ENCODE measurements at regions not wholly inside any gene's neighbourhood (a gene's known extent, or its start where the extent isn't known, plus 50 kb on each side); places are given as distances from the start of the nearest gene placed in this dataset.

- Mint-ChIP-seq H3K4me1 (ENCODE audit: low read depth) (no peaks in the 10 kb centered on the region), H3K36me3 (ENCODE audit: low read depth) (no peaks in the 10 kb centered on the region), H3K4me3 (no peak overlapping the region), H3K9me3 (no peaks in the 10 kb centered on the region), H3K27ac (no peak overlapping the region), H3K27me3 (ENCODE audit: low read depth) (peaks cover 2% of the 10 kb centered on the region)
- no peak for DNase-seq (ENCODE audit: low spot score)
Measured at GRCh38 chr4:57287687-57288604, 177.8 kb upstream of the IGFBP7 start.

GRCh38 chr4:57282933-57283310 lies 172.7 kb upstream of the IGFBP7 start:
- Mint-ChIP-seq H3K27me3 (ENCODE audit: low read depth) (no peaks in the 10 kb centered on the region), H3K36me3 (ENCODE audit: low read depth) (no peaks in the 10 kb centered on the region), H3K4me3 (no peak overlapping the region), H3K9me3 (no peaks in the 10 kb centered on the region), H3K27ac (no peak overlapping the region), H3K4me1 (ENCODE audit: low read depth) (no peaks in the 10 kb centered on the region)
- no peak for DNase-seq (ENCODE audit: low spot score)

GRCh38 chr4:57280481-57280880 lies 170.3 kb upstream of the IGFBP7 start:
- no peak for DNase-seq (ENCODE audit: low spot score)
- Mint-ChIP-seq H3K4me3 (no peak overlapping the region), H3K9me3 (no peaks in the 10 kb centered on the region), H3K27me3 (ENCODE audit: low read depth) (no peaks in the 10 kb centered on the region), H3K36me3 (ENCODE audit: low read depth) (no peaks in the 10 kb centered on the region), H3K27ac (no peak overlapping the region), H3K4me1 (ENCODE audit: low read depth) (no peaks in the 10 kb centered on the region)

GRCh38 chr4:57278780-57279179 lies 168.6 kb upstream of the IGFBP7 start:
- H3K27me3 Mint-ChIP-seq (ENCODE audit: low read depth): no peaks in the 10 kb centered on the region
- H3K4me3 Mint-ChIP-seq: no peak overlapping the region
- no peaks in the 10 kb centered on the region for H3K4me1 Mint-ChIP-seq (ENCODE audit: low read depth)
- no peaks in the 10 kb centered on the region for H3K9me3 Mint-ChIP-seq
- DNase-seq (ENCODE audit: low spot score): no peak
- no peak overlapping the region for H3K27ac Mint-ChIP-seq
- H3K36me3 Mint-ChIP-seq (ENCODE audit: low read depth): no peaks in the 10 kb centered on the region

GRCh38 chr4:57274082-57274481 lies 163.9 kb upstream of the IGFBP7 start:
- Mint-ChIP-seq H3K36me3 (ENCODE audit: low read depth) (no peaks in the 10 kb centered on the region), H3K27me3 (ENCODE audit: low read depth) (no peaks in the 10 kb centered on the region), H3K9me3 (no peaks in the 10 kb centered on the region), H3K4me3 (no peak overlapping the region), H3K27ac (no peak overlapping the region), H3K4me1 (ENCODE audit: low read depth) (no peaks in the 10 kb centered on the region)
- DNase-seq (ENCODE audit: low spot score): no peak

- H3K4me3 Mint-ChIP-seq: no peak overlapping the region
- no peaks in the 10 kb centered on the region for H3K27me3 Mint-ChIP-seq (ENCODE audit: low read depth)
- DNase-seq (ENCODE audit: low spot score): no peak
- H3K9me3 Mint-ChIP-seq: no peaks in the 10 kb centered on the region
- H3K4me1 Mint-ChIP-seq (ENCODE audit: low read depth): no peaks in the 10 kb centered on the region
- H3K27ac Mint-ChIP-seq: no peak overlapping the region
- no peaks in the 10 kb centered on the region for H3K36me3 Mint-ChIP-seq (ENCODE audit: low read depth)
Measured at GRCh38 chr4:57270346-57270745, 160.2 kb upstream of the IGFBP7 start.

GRCh38 chr4:57265831-57266582 lies 155.8 kb upstream of the IGFBP7 start:
- no peak for DNase-seq (ENCODE audit: low spot score)
- Mint-ChIP-seq H3K27ac (no peak overlapping the region), H3K4me3 (no peak overlapping the region), H3K36me3 (ENCODE audit: low read depth) (no peaks in the 10 kb centered on the region), H3K4me1 (ENCODE audit: low read depth) (no peaks in the 10 kb centered on the region), H3K9me3 (peaks cover 9% of the 10 kb centered on the region), H3K27me3 (ENCODE audit: low read depth) (no peaks in the 10 kb centered on the region)

- Mint-ChIP-seq H3K27ac (no peak overlapping the region), H3K4me3 (no peak overlapping the region), H3K27me3 (ENCODE audit: low read depth) (no peaks in the 10 kb centered on the region), H3K36me3 (ENCODE audit: low read depth) (no peaks in the 10 kb centered on the region), H3K9me3 (no peaks in the 10 kb centered on the region), H3K4me1 (ENCODE audit: low read depth) (no peaks in the 10 kb centered on the region)
- no peak for DNase-seq (ENCODE audit: low spot score)
Measured at GRCh38 chr4:57254754-57255153, 144.6 kb upstream of the IGFBP7 start.

GRCh38 chr4:57249083-57249482 lies 138.9 kb upstream of the IGFBP7 start:
- Mint-ChIP-seq H3K9me3 (no peaks in the 10 kb centered on the region), H3K4me1 (ENCODE audit: low read depth) (no peaks in the 10 kb centered on the region), H3K27me3 (ENCODE audit: low read depth) (no peaks in the 10 kb centered on the region)

GRCh38 chr4:57243076-57243475 lies 132.9 kb upstream of the IGFBP7 start:
- Mint-ChIP-seq H3K9me3 (no peaks in the 10 kb centered on the region), H3K4me1 (ENCODE audit: low read depth) (no peaks in the 10 kb centered on the region), H3K4me3 (no peak overlapping the region), H3K27me3 (ENCODE audit: low read depth) (no peaks in the 10 kb centered on the region), H3K36me3 (ENCODE audit: low read depth) (no peaks in the 10 kb centered on the region), H3K27ac (no peak overlapping the region)
- no peak for DNase-seq (ENCODE audit: low spot score)

More at GRCh38 chr4:57249083-57249482, 138.9 kb upstream of the IGFBP7 start:
- Mint-ChIP-seq H3K36me3 (ENCODE audit: low read depth) (no peaks in the 10 kb centered on the region), H3K4me3 (no peak overlapping the region), H3K27ac (no peak overlapping the region)
- DNase-seq (ENCODE audit: low spot score): no peak

- no peak for DNase-seq (ENCODE audit: low spot score)
- Mint-ChIP-seq H3K27ac (no peak overlapping the region), H3K4me1 (ENCODE audit: low read depth) (no peaks in the 10 kb centered on the region), H3K27me3 (ENCODE audit: low read depth) (no peaks in the 10 kb centered on the region), H3K36me3 (ENCODE audit: low read depth) (no peaks in the 10 kb centered on the region), H3K4me3 (no peak overlapping the region), H3K9me3 (no peaks in the 10 kb centered on the region)
Measured at GRCh38 chr4:57234252-57234775, 124.1 kb upstream of the IGFBP7 start.

GRCh38 chr4:57233386-57233785 lies 123.2 kb upstream of the IGFBP7 start:
- H3K27ac Mint-ChIP-seq: no peak overlapping the region
- no peaks in the 10 kb centered on the region for H3K36me3 Mint-ChIP-seq (ENCODE audit: low read depth)
- H3K27me3 Mint-ChIP-seq (ENCODE audit: low read depth): no peaks in the 10 kb centered on the region
- H3K9me3 Mint-ChIP-seq: no peaks in the 10 kb centered on the region
- no peaks in the 10 kb centered on the region for H3K4me1 Mint-ChIP-seq (ENCODE audit: low read depth)
- no peak for DNase-seq (ENCODE audit: low spot score)
- no peak overlapping the region for H3K4me3 Mint-ChIP-seq

- Mint-ChIP-seq H3K4me3 (no peak overlapping the region), H3K36me3 (ENCODE audit: low read depth) (no peaks in the 10 kb centered on the region)
- no peak for DNase-seq (ENCODE audit: low spot score)
Measured at GRCh38 chr4:57231781-57232180, 121.6 kb upstream of the IGFBP7 start.

GRCh38 chr4:57220734-57221133 lies 110.5 kb upstream of the IGFBP7 start:
- no peaks in the 10 kb centered on the region for H3K4me1 Mint-ChIP-seq (ENCODE audit: low read depth)

More at GRCh38 chr4:57231781-57232180, 121.6 kb upstream of the IGFBP7 start:
- H3K27ac Mint-ChIP-seq: no peak overlapping the region
- H3K4me1 Mint-ChIP-seq (ENCODE audit: low read depth): no peaks in the 10 kb centered on the region
- H3K9me3 Mint-ChIP-seq: no peaks in the 10 kb centered on the region
- no peaks in the 10 kb centered on the region for H3K27me3 Mint-ChIP-seq (ENCODE audit: low read depth)

More at GRCh38 chr4:57220734-57221133, 110.5 kb upstream of the IGFBP7 start:
- Mint-ChIP-seq H3K9me3 (no peaks in the 10 kb centered on the region), H3K27ac (no peak overlapping the region), H3K27me3 (ENCODE audit: low read depth) (no peaks in the 10 kb centered on the region), H3K36me3 (ENCODE audit: low read depth) (no peaks in the 10 kb centered on the region), H3K4me3 (no peak overlapping the region)
- no peak for DNase-seq (ENCODE audit: low spot score)
